GM18861 (cell line): ENCODE measurements at regions not wholly inside any gene's neighbourhood (a gene's known extent, or its start where the extent isn't known, plus 50 kb on each side); places are given as distances from the start of the nearest gene placed in this dataset.
A peak's percentile ranks its signal among the peaks of the same experiment; 100 is the strongest.

Source experiments
- ATAC-seq: cut with Tn5 transposase; IDR thresholded peaks from one replicate; pipeline ENCODE4 v1.9.1; 2021; ENCODE audit not compliant: unreplicated experiment

- peak; percentile 87 for ATAC-seq
These were observed 58.1 kb upstream of the RMST start for GRCh38 chr12:97404543-97404942.

- no peak for ATAC-seq
These were observed 54.2 kb upstream of the RMST start for GRCh38 chr12:97408363-97408762.

- ATAC-seq, result no peak
These were observed 51.3 kb upstream of the RMST start for GRCh38 chr12:97411341-97411740.
